Renal pelvis (tissue), 1 donor: ENCODE measurements at regions not wholly inside any gene's neighbourhood (a gene's known extent, or its start where the extent isn't known, plus 50 kb on each side); places are given as distances from the start of the nearest gene placed in this dataset.

Experiments
- DNase-seq: peaks from one replicate; pipeline ENCODE4 v3.0.0-alpha.2; 2013

- DNase-seq: peak; percentile 4
Observed at GRCh38 chr6:127641905-127642304, 64.9 kb downstream of the C6orf58 start.
